Left ventricle myocardium inferior (tissue), 1 donor: ENCODE measurements at regions not wholly inside any gene's neighbourhood (a gene's known extent, or its start where the extent isn't known, plus 50 kb on each side); places are given as distances from the start of the nearest gene placed in this dataset.

Experiments used
- DNase-seq: peaks from one replicate; pipeline ENCODE4 v3.0.0-alpha.2; 2020
- H3K27ac ChIP-seq: fragments of 200-600 bp; replicated peaks from 2 replicates; pipeline ENCODE4 v1.8.0; 2021
- H3K27me3 ChIP-seq: fragments of 200-600 bp; 2 replicates; pipeline ENCODE4 v1.8.0; 2021; ENCODE audit warnings: low read depth
- H3K36me3 ChIP-seq: fragments of 200-600 bp; 2 replicates; pipeline ENCODE4 v1.8.0; 2021
- H3K4me1 ChIP-seq: fragments of 200-600 bp; 2 replicates; pipeline ENCODE4 v1.8.0; 2021
- H3K4me3 ChIP-seq: fragments of 200-600 bp; 2 replicates; pipeline ENCODE4 v1.8.0; 2021; ENCODE audit warnings: mild to moderate bottlenecking, moderate library complexity
- H3K9me3 ChIP-seq: fragments of 200-600 bp; replicated peaks from 2 replicates; pipeline ENCODE4 v1.8.0; 2021
- CTCF ChIP-seq: fragments of 200-600 bp; IDR thresholded peaks from 2 replicates; pipeline ENCODE4 v1.8.0; 2021; ENCODE audit warnings: antibody characterized with exemption, mild to moderate bottlenecking, borderline replicate concordance
- intact Hi-C: fragments of 100-400 bp; cut with micrococcal nuclease; formaldehyde crosslinking; loops from one replicate; pipeline ENCODE4 v1.11.0; 2022
- donor health status: DM: no; HTN: yes; CAD: no; lungs with severe emphysema.

- TF ChIP-seq CTCF = no peak
- Histone ChIP-seq H3K27me3 (no peaks in the 10 kb centered on the region), H3K36me3 (no peaks in the 10 kb centered on the region), H3K9me3 (no peaks in the 10 kb centered on the region), H3K4me3 (no peak overlapping the region), H3K27ac (no peak overlapping the region), H3K4me1 (no peaks in the 10 kb centered on the region)
- no peak for DNase-seq
- intact Hi-C loops = no loop called here
Observed at GRCh38 chr2:145321344-145321743, 801.4 kb upstream of the ZEB2 start.

GRCh38 chr2:145316496-145316895, 796.6 kb upstream of the ZEB2 start:
- DNase-seq = no peak
- H3K4me1 ChIP-seq = no peaks in the 10 kb centered on the region
- H3K27me3 ChIP-seq = no peaks in the 10 kb centered on the region
- intact Hi-C loops = no loop called here
- H3K9me3 ChIP-seq = peaks cover 11% of the 10 kb centered on the region
- H3K4me3 ChIP-seq = no peak overlapping the region
- no peaks in the 10 kb centered on the region for H3K36me3 ChIP-seq
- H3K27ac ChIP-seq = no peak overlapping the region
- no peak for TF ChIP-seq CTCF

DNA sequence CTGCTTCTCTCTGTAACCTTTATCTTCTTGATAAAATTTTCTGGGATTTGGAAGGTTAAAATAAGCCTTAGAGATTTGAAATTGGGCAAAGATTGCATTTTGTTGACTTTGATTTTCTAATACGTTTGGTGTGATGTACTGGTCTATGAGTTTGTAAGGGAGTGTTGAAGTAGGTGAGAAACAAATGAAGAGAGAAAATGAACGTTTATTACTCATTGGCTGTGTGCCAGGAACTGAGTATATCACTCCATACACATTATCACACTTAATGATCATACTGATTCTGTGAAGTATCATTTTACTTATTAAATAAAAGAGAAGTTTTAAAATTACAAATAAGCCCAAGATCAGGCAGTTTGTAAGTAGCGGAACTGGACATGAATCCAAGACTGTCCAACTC, 795.1 kb upstream of the ZEB2 start:
- TF ChIP-seq CTCF = no peak
- no peak for DNase-seq
- Histone ChIP-seq H3K27me3 (no peaks in the 10 kb centered on the region), H3K27ac (no peak overlapping the region), H3K36me3 (no peaks in the 10 kb centered on the region), H3K4me1 (no peaks in the 10 kb centered on the region), H3K4me3 (no peak overlapping the region), H3K9me3 (peaks cover 11% of the 10 kb centered on the region)
- intact Hi-C loops = no loop called here

DNA sequence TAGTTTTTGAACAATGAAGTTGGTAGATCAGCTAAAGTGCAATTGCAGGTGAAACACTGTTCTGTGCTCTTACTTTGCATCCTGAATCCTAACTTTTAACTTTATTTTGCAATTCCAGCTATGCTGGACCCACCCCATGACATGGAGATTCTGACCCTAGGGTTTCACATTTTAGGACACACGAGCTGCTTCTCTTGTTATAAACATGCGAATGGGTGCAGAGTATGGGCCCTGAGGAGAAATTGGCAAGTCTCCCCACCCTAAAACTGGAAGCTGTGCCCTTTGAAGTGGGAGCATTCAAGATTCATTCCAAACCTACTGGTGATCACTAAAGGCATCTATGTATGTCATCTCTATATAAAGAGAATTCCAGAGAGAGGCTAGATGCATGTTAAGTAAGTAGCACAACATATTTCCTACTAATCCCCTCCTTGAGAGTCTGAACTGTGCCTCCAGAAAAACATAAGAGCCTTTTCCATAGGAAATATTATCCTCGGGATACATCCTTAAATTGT, 794.3 kb upstream of the ZEB2 start:
- Histone ChIP-seq H3K4me3 (no peak overlapping the region), H3K27ac (no peak overlapping the region), H3K9me3 (peaks cover 11% of the 10 kb centered on the region), H3K4me1 (no peaks in the 10 kb centered on the region), H3K27me3 (no peaks in the 10 kb centered on the region), H3K36me3 (no peaks in the 10 kb centered on the region)
- intact Hi-C loops = no loop called here
- DNase-seq = no peak
- no peak for TF ChIP-seq CTCF

GRCh38 chr2:145305889-145306288, 786.0 kb upstream of the ZEB2 start:
- intact Hi-C loops = no loop called here
- H3K27ac ChIP-seq = no peak overlapping the region
- H3K36me3 ChIP-seq = no peaks in the 10 kb centered on the region
- TF ChIP-seq CTCF = no peak
- no peaks in the 10 kb centered on the region for H3K9me3 ChIP-seq
- DNase-seq = no peak
- H3K4me3 ChIP-seq = no peak overlapping the region
- H3K27me3 ChIP-seq = no peaks in the 10 kb centered on the region
- no peaks in the 10 kb centered on the region for H3K4me1 ChIP-seq

GRCh38 chr2:145304501-145304900, 784.6 kb upstream of the ZEB2 start:
- Histone ChIP-seq H3K36me3 (no peaks in the 10 kb centered on the region), H3K27ac (no peak overlapping the region), H3K27me3 (no peaks in the 10 kb centered on the region), H3K4me1 (no peaks in the 10 kb centered on the region), H3K4me3 (no peak overlapping the region), H3K9me3 (no peaks in the 10 kb centered on the region)
- TF ChIP-seq CTCF = no peak
- DNase-seq = no peak
- intact Hi-C loops = no loop called here
